Astrocyte (in vitro differentiated cells and primary cell): ENCODE measurements at regions not wholly inside any gene's neighbourhood (a gene's known extent, or its start where the extent isn't known, plus 50 kb on each side); places are given as distances from the start of the nearest gene placed in this dataset.
"Not testable (repeated sequence)": the region's sequence is repeated elsewhere in the genome, so short reads cannot be mapped to it uniquely, and the experiment has no call there.

Experiments used
- DNase-seq: peaks from one replicate; pipeline ENCODE4 v3.0.0-alpha.2; 2010; ENCODE audit warnings: low read depth
- FAIRE-seq: peaks from 2 replicates; lab custom pipeline; 2011; peaks lifted over from hg19 to GRCh38; lab: Jason Lieb, UNC
- H2AFZ ChIP-seq: 2 replicates; pipeline ENCODE4 v1.6.0; 2012; ENCODE audit warnings: low read depth, low read length, inconsistent platforms
- H3K27ac ChIP-seq: 2 replicates; pipeline ENCODE4 v1.5.1; 2011; ENCODE audit warnings: low read depth, low read length, inconsistent platforms
- H3K27me3 ChIP-seq: 2 replicates; pipeline ENCODE4 v1.6.0; 2011; ENCODE audit warnings: low read length, inconsistent platforms; ENCODE audit not compliant: insufficient read depth
- H3K36me3 ChIP-seq: 2 replicates; pipeline ENCODE4 v1.5.1; 2011; ENCODE audit warnings: low read length, inconsistent platforms; ENCODE audit not compliant: insufficient read depth
- H3K4me1 ChIP-seq: 2 replicates; pipeline ENCODE4 v1.5.1; 2011; ENCODE audit warnings: low read length, inconsistent platforms; ENCODE audit not compliant: insufficient read depth
- H3K4me2 ChIP-seq: 2 replicates; pipeline ENCODE4 v1.6.0; 2012; ENCODE audit warnings: low read length, inconsistent platforms
- H3K4me3 ChIP-seq: 2 replicates; pipeline ENCODE4 v1.5.1; 2011; ENCODE audit warnings: low read depth, mild to moderate bottlenecking, low read length, inconsistent platforms; ENCODE audit not compliant: insufficient read depth
- H3K79me2 ChIP-seq: 2 replicates; pipeline ENCODE4 v1.6.0; 2012; ENCODE audit warnings: mild to moderate bottlenecking, low read length, inconsistent platforms; ENCODE audit not compliant: insufficient read depth
- H3K9ac ChIP-seq: 2 replicates; pipeline ENCODE4 v1.6.0; 2012; ENCODE audit warnings: mild to moderate bottlenecking, low read length, inconsistent platforms
- H3K9me3 ChIP-seq: 2 replicates; pipeline ENCODE4 v1.5.1; 2012; ENCODE audit warnings: low read depth, mild to moderate bottlenecking, low read length, inconsistent platforms; ENCODE audit not compliant: insufficient read depth
- H4K20me1 ChIP-seq: 2 replicates; pipeline ENCODE4 v1.6.0; 2012; ENCODE audit warnings: low read length, inconsistent platforms; ENCODE audit not compliant: insufficient read depth
- H3K27ac Mint-ChIP-seq: one replicate; pipeline ENCODE4 v1.8.0; 2021; ENCODE audit warnings: mild to moderate bottlenecking, mixed read lengths; ENCODE audit not compliant: unreplicated experiment
- H3K27me3 Mint-ChIP-seq: one replicate; pipeline ENCODE4 v1.8.0; 2021; ENCODE audit warnings: low read depth, mixed read lengths; ENCODE audit not compliant: unreplicated experiment
- H3K36me3 Mint-ChIP-seq: one replicate; pipeline ENCODE4 v1.8.0; 2021; ENCODE audit warnings: low read depth, mixed read lengths; ENCODE audit not compliant: unreplicated experiment
- H3K4me1 Mint-ChIP-seq: one replicate; pipeline ENCODE4 v1.8.0; 2021; ENCODE audit warnings: low read depth, mixed read lengths; ENCODE audit not compliant: unreplicated experiment
- H3K4me3 Mint-ChIP-seq: one replicate; pipeline ENCODE4 v1.8.0; 2021; ENCODE audit warnings: mild to moderate bottlenecking, moderate library complexity, mixed read lengths; ENCODE audit not compliant: unreplicated experiment
- H3K9me3 Mint-ChIP-seq: one replicate; pipeline ENCODE4 v1.8.0; 2021; ENCODE audit warnings: mild to moderate bottlenecking, mixed read lengths; ENCODE audit not compliant: unreplicated experiment
- EZH2 ChIP-seq: IDR thresholded peaks from 2 replicates; pipeline ENCODE4 v1.6.1; 2012; ENCODE audit warnings: mild to moderate bottlenecking, low read length, inconsistent platforms; ENCODE audit not compliant: insufficient read depth
- TF ChIP-seq, protein P1 (sequence below): IDR thresholded peaks from 2 replicates; pipeline ENCODE4 v1.5.1; 2011; ENCODE audit warnings: low read depth, mild to moderate bottlenecking, inconsistent platforms, low read length, moderate library complexity; ENCODE audit not compliant: insufficient read depth

DNA sequence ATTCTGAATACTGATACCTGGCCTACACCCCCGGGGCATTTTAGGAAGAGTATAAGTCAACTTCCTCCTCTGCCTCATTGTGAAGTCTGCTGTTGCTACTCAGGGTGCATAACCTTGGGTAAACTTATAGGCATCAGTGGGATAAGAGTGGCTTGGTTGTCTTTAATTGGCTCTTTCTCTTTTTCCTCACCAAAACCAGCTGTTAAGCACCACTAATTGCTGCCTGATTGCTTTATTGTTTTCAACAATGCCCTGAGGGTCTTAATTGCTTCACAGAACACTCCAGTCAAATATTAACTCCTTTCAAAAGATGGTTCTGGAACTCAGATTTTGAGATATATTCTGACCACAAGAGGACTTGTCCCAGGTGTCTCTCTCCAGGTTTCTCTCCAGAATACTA lies 337.0 kb upstream of the MAGEB16 start:
- H3K36me3 ChIP-seq = no peaks in the 10 kb centered on the region
- Mint-ChIP-seq H3K4me3 (no peak overlapping the region), H3K27me3 (no peaks in the 10 kb centered on the region), H3K36me3 (no peaks in the 10 kb centered on the region), H3K4me1 (no peaks in the 10 kb centered on the region), H3K27ac (no peak overlapping the region), H3K9me3 (no peaks in the 10 kb centered on the region)
- H4K20me1 ChIP-seq = no peaks in the 10 kb centered on the region
- DNase-seq = no peak
- TF ChIP-seq, protein P1, sequence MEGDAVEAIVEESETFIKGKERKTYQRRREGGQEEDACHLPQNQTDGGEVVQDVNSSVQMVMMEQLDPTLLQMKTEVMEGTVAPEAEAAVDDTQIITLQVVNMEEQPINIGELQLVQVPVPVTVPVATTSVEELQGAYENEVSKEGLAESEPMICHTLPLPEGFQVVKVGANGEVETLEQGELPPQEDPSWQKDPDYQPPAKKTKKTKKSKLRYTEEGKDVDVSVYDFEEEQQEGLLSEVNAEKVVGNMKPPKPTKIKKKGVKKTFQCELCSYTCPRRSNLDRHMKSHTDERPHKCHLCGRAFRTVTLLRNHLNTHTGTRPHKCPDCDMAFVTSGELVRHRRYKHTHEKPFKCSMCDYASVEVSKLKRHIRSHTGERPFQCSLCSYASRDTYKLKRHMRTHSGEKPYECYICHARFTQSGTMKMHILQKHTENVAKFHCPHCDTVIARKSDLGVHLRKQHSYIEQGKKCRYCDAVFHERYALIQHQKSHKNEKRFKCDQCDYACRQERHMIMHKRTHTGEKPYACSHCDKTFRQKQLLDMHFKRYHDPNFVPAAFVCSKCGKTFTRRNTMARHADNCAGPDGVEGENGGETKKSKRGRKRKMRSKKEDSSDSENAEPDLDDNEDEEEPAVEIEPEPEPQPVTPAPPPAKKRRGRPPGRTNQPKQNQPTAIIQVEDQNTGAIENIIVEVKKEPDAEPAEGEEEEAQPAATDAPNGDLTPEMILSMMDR = no peak
- no peak for TF ChIP-seq EZH2
- H3K9me3 ChIP-seq = no peaks in the 10 kb centered on the region
- H3K27me3 ChIP-seq = no peaks in the 10 kb centered on the region
- no peak overlapping the region for H2AFZ ChIP-seq
- H3K4me1 ChIP-seq = no peaks in the 10 kb centered on the region
- FAIRE-seq = no peak
- H3K4me2 ChIP-seq = no peak overlapping the region
- no peak overlapping the region for H3K4me3 ChIP-seq
- no peak overlapping the region for H3K27ac ChIP-seq
- no peak overlapping the region for H3K9ac ChIP-seq
- no peaks in the 10 kb centered on the region for H3K79me2 ChIP-seq

DNA sequence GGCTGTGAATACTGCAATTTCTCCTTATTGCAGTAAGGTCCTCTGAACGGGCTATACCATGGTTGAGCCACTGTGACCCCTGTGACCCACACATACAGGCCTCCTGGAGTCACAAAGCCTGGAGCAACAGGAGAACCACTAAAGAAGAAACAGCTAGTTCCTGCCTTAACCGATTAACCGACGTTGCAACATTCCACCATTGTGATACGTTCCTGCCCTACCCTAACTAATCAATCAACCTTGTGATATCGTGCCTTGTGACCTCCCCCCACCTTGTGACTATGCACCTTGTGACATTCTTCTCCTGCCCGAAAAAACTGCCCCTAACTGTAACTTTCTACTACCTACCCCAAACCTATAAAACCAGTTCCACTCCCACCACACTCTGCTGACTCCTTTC lies 301.5 kb upstream of the MAGEB16 start:
- H3K27me3 Mint-ChIP-seq, H2AFZ ChIP-seq, H3K9me3 Mint-ChIP-seq, H3K79me2 ChIP-seq, H3K27ac ChIP-seq, H3K4me1 Mint-ChIP-seq, H3K27me3 ChIP-seq, H3K4me2 ChIP-seq, H3K27ac Mint-ChIP-seq, H3K9ac ChIP-seq, H3K36me3 Mint-ChIP-seq, H3K4me3 ChIP-seq, H3K4me1 ChIP-seq, H4K20me1 ChIP-seq, DNase-seq, H3K4me3 Mint-ChIP-seq, H3K36me3 ChIP-seq, H3K9me3 ChIP-seq: not testable (repeated sequence)
- FAIRE-seq = peak; percentile 95

DNA sequence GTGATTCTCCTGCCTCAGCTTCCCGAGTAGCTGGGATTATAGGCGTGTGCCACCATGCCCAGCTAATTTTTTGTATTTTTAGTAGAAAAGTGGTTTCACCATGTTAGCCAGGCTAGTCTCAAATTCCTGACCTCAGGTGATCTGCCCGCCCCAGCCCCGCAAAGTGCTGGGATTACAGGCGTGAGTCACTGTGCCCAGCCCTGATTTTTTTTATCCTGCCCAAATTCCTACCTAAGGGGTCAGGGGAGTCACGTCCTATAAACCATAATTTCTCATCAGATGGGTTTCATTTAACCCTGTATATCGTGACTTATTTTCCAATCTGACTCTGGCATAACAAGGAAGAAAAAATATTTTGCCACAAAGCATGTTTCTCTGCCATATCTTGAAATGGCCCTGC lies 300.7 kb upstream of the MAGEB16 start:
- not testable (repeated sequence) for H3K4me1 ChIP-seq, H3K4me2 ChIP-seq, H3K79me2 ChIP-seq, H2AFZ ChIP-seq, H3K27me3 ChIP-seq, H4K20me1 ChIP-seq, H3K27ac ChIP-seq, H3K27ac Mint-ChIP-seq, H3K27me3 Mint-ChIP-seq, H3K9me3 Mint-ChIP-seq, H3K4me3 Mint-ChIP-seq, DNase-seq, H3K9me3 ChIP-seq, H3K36me3 Mint-ChIP-seq, H3K9ac ChIP-seq, H3K36me3 ChIP-seq, H3K4me3 ChIP-seq, H3K4me1 Mint-ChIP-seq, FAIRE-seq
